HepG2 (cell line): ENCODE measurements at regions not wholly inside any gene's neighbourhood (a gene's known extent, or its start where the extent isn't known, plus 50 kb on each side); places are given as distances from the start of the nearest gene placed in this dataset.

Source experiments
- ATAC-seq: fragments of 200-7000 bp; cut with Tn5 transposase; 3 replicates; pipeline ENCODE4 v1.9.1; 2020; ENCODE audit warnings: mild to moderate bottlenecking, moderate library complexity
- BruUV-seq: library from RNA; stranded (reverse); fragments of 400-500 nt; replicated peaks from 2 replicates; lab custom pipeline; 2021; lab: Mats Ljungman, UMichigan
- CTCF ChIA-PET: fragments of 300-600 bp; formaldehyde crosslinking; extraction: SDS; loops from one replicate; lab custom pipeline; 2021; ENCODE audit warnings: low total read pairs, inconsistent platforms, low intra/inter-chr PET ratio; lab: Yijun Ruan, JAX
- POLR2A ChIA-PET: fragments of 350-600 bp; sonication (Branson Sonifier 250); formaldehyde crosslinking; loops from one replicate; lab custom pipeline; 2020; ENCODE audit warnings: antibody characterized with exemption, inconsistent platforms; lab: Yijun Ruan, JAX
- DNase-seq: peaks from one replicate; pipeline ENCODE4 v3.0.0-alpha.2; 2015; ENCODE audit warnings: low spot score
- FAIRE-seq: peaks from 3 replicates; lab custom pipeline; 2011; peaks lifted over from hg19 to GRCh38; lab: Jason Lieb, UNC
- H2AFZ ChIP-seq: one replicate; pipeline ENCODE4 v1.6.1; 2011; ENCODE audit warnings: low read length, inconsistent platforms
- H3K27ac ChIP-seq: fragments of 300-600 bp; 3 replicates; pipeline ENCODE4 v1.8.0; 2011; ENCODE audit warnings: mixed run types, mild to moderate bottlenecking, mixed read lengths, low read length, inconsistent platforms; ENCODE audit not compliant: insufficient read depth; ENCODE audit errors: extremely low read length
- H3K27me3 ChIP-seq, 2 experiments: fragments of 200-600 bp in 1 of 2; 2 replicates in 1 of 2; 3 replicates in 1 of 2; pipeline versions ENCODE4 v1.6.0 to v1.8.0; 2011; ENCODE audit warnings: low read length in 2 of 2, mild to moderate bottlenecking in 2 of 2, moderate library complexity in 2 of 2, inconsistent platforms in 1 of 2; ENCODE audit not compliant: insufficient read depth in 2 of 2, control insufficient read depth in 1 of 2
- H3K36me3 ChIP-seq, 2 experiments: fragments of 200-600 bp in 1 of 2; replicated peaks in 1 of 2; 2 replicates in 1 of 2; 3 replicates in 1 of 2; pipeline versions ENCODE4 v1.5.1 to v1.8.0; 2011; ENCODE audit warnings: low read length in 2 of 2, inconsistent platforms in 1 of 2; ENCODE audit not compliant: insufficient read depth in 2 of 2, control insufficient read depth in 1 of 2
- H3K4me1 ChIP-seq: 2 replicates; pipeline ENCODE4 v1.5.1; 2012; ENCODE audit warnings: low read length, inconsistent platforms; ENCODE audit not compliant: insufficient read depth
- H3K4me2 ChIP-seq: 2 replicates; pipeline ENCODE4 v1.6.0; 2011; ENCODE audit warnings: low read depth, low read length, inconsistent platforms
- H3K4me3 ChIP-seq, 3 experiments: fragments of 200-600 bp in 1 of 3; sonication (generic), shearing (Covaris generic) in 1 of 3; replicated peaks in 1 of 3; 2 replicates each; pipeline ENCODE4 v1.5.1; 2011 to 2016; ENCODE audit warnings: low read length in 3 of 3, inconsistent platforms in 2 of 3, low read depth in 2 of 3, mild to moderate bottlenecking in 2 of 3, control low read depth in 1 of 3, mixed read lengths in 1 of 3; ENCODE audit not compliant: insufficient read depth in 1 of 3
- H3K79me2 ChIP-seq: one replicate; pipeline ENCODE4 v1.6.1; 2011; ENCODE audit warnings: low read length, inconsistent platforms; ENCODE audit not compliant: insufficient read depth
- H3K9ac ChIP-seq: 2 replicates; pipeline ENCODE4 v1.6.0; 2011; ENCODE audit warnings: mild to moderate bottlenecking, low read depth, low read length, inconsistent platforms; ENCODE audit not compliant: insufficient read depth
- H3K9me3 ChIP-seq: 2 replicates; pipeline ENCODE4 v1.5.1; 2012; ENCODE audit warnings: mild to moderate bottlenecking, low read length
- H4K20me1 ChIP-seq: 2 replicates; pipeline ENCODE4 v1.6.0; 2011; ENCODE audit warnings: inconsistent platforms, mild to moderate bottlenecking, low read length, moderate library complexity; ENCODE audit not compliant: insufficient read depth
- ARNT ChIP-seq: fragments of 450-650 bp; IDR thresholded peaks from 2 replicates; pipeline ENCODE4 v1.6.1; 2017
- BCL3 ChIP-seq: sonication (generic); formaldehyde crosslinking; IDR thresholded peaks from 2 replicates; pipeline ENCODE4 v1.5.1; 2020; ENCODE audit warnings: mild to moderate bottlenecking, missing genetic modification reagents, moderate library complexity
- MTA1 ChIP-seq: sonication (generic); formaldehyde crosslinking; IDR thresholded peaks from 2 replicates; pipeline ENCODE4 v1.4.0; 2020; ENCODE audit warnings: missing genetic modification reagents, mild to moderate bottlenecking, borderline replicate concordance
- NFAT5 ChIP-seq: sonication (generic); formaldehyde crosslinking; IDR thresholded peaks from 2 replicates; pipeline ENCODE4 v1.4.0; 2020; ENCODE audit warnings: missing genetic modification reagents
- NFE2L1 ChIP-seq: sonication (generic); formaldehyde crosslinking; IDR thresholded peaks from 2 replicates; pipeline ENCODE4 v1.4.0; 2020; ENCODE audit warnings: missing genetic modification reagents, mild to moderate bottlenecking, borderline replicate concordance
- YEATS4 ChIP-seq: sonication (generic); formaldehyde crosslinking; IDR thresholded peaks from 2 replicates; pipeline ENCODE4 v1.4.0; 2020; ENCODE audit warnings: missing genetic modification reagents, borderline replicate concordance
- ZFP1 ChIP-seq: IDR thresholded peaks from 2 replicates; pipeline ENCODE4 v1.6.1; 2016
- ZNF234 ChIP-seq: sonication (generic); formaldehyde crosslinking; conservative IDR thresholded peaks from 2 replicates; pipeline ENCODE4 v1.5.1; 2020; ENCODE audit warnings: mild to moderate bottlenecking, missing genetic modification reagents
- ZNF441 ChIP-seq: sonication (generic); formaldehyde crosslinking; IDR thresholded peaks from 2 replicates; pipeline ENCODE4 v1.7.0; 2021; ENCODE audit warnings: missing genetic modification reagents, borderline replicate concordance
- ZNF629 ChIP-seq: sonication (generic); formaldehyde crosslinking; conservative IDR thresholded peaks from 2 replicates; pipeline ENCODE4 v1.5.0; 2020; ENCODE audit warnings: missing genetic modification reagents
- ZNF768 ChIP-seq: sonication (generic); formaldehyde crosslinking; IDR thresholded peaks from 2 replicates; pipeline ENCODE4 v1.4.0; 2020; ENCODE audit warnings: missing genetic modification reagents
- WGBS: methylation state at CpG from one replicate; pipeline ENCODE4 v1.1.6; 2017; ENCODE audit warnings: low lambda C conversion rate; 5-methylcytosine and 5-hydroxymethylcytosine counted together
- in situ Hi-C: cut with HindIII; loops from 2 replicates; pipeline ENCODE4 v1.10.0; 2017; ENCODE audit warnings: low pct_unique_long_range_greater_than_20kb; ENCODE audit not compliant: extremely low pct_ligation_motif_present
- intact Hi-C: fragments of 100-400 bp; cut with micrococcal nuclease; formaldehyde crosslinking; loops from one replicate; pipeline ENCODE4 v1.10.0; 2022; ENCODE audit not compliant: unreplicated experiment

DNA sequence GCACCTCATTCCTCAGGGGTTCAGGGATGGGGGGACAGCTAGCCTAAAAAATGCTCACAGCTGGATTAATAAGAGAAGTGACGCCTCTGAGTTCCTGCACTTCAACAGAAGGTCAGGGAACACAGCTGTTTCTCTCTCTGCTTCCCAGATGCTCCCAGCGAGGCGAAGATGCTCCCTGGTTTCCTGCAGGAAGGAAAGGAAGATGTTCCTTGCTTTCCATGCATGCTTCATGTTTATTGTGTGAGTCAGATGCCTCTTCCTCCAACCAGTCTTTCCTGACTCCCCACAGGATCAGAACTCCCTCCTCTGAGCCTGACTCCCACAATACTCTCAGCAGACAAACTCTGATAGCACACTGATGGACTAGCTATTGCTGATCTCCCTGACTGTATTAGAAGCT lies 71.9 kb downstream of the MFAP3 start (continued):
- no peak for TF ChIP-seq NFE2L1 (CRISPR knock-in tag)
- TF ChIP-seq, all 625 proteins: peak for 0

DNA sequence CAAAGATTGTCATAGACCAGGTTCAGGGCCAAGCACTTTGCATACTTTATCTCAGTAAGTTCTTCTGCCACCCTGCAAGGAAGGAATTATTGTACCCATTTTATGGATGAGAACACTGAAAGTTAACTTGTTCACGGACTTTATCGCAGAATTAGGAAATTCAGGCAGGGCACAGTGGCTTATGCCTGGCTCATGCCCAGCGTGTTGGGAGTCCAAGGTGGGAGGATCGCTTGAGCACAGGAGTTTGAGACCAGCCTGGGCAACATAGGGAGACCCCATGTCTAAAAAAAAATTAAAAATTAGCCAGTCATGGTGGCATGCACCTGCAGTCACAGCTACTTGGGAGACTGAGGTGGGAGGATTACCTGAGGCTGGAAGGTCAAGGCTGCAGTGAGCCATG lies 72.4 kb downstream of the MFAP3 start:
- Histone ChIP-seq H3K4me3 (no peak overlapping the region), H2AFZ (no peak overlapping the region), H3K36me3 (no peaks in the 10 kb centered on the region), H3K79me2 (no peaks in the 10 kb centered on the region), H3K27me3 (peaks cover 0 to 5% of the 10 kb centered on the region in 2 experiments; a peak in 1 of 5 replicates), H3K9ac (no peak overlapping the region), H3K4me1 (no peaks in the 10 kb centered on the region), H3K9me3 (no peaks in the 10 kb centered on the region), H3K27ac (no peak overlapping the region), H3K4me2 (no peak overlapping the region), H4K20me1 (no peaks in the 10 kb centered on the region)
- in situ Hi-C loops (no loop called here), intact Hi-C loops (no loop called here)
- no peak for TF ChIP-seq BCL3 (CRISPR knock-in tag)
- TF ChIP-seq ZNF234 (CRISPR knock-in tag), result no peak
- 0 out of 2 replicates have a peak, but pooled peaks have one; percentile 16 for TF ChIP-seq ZNF629 (CRISPR knock-in tag)
- no peak for TF ChIP-seq YEATS4 (CRISPR knock-in tag)
- DNase-seq (no peak), FAIRE-seq (no peak), ATAC-seq (no peak)
- POLR2A ChIA-PET, result no interaction called here
- CTCF ChIA-PET, result no interaction called here
- no TSS peak for BruUV-seq
- WGBS, result 42% methylated on average over 4 of the region's 4 CpGs

GRCh38 chr5:154112255-154112654 lies 73.5 kb downstream of the MFAP3 start:
- Histone ChIP-seq H3K4me2 (no peak overlapping the region), H3K27me3 (peaks cover 0 to 5% of the 10 kb centered on the region in 2 experiments; a peak in 1 of 5 replicates), H3K27ac (no peak overlapping the region), H3K36me3 (no peaks in the 10 kb centered on the region), H3K4me3 (no peak overlapping the region), H2AFZ (no peak overlapping the region), H3K4me1 (no peaks in the 10 kb centered on the region), H4K20me1 (no peaks in the 10 kb centered on the region), H3K79me2 (no peaks in the 10 kb centered on the region), H3K9me3 (no peaks in the 10 kb centered on the region), H3K9ac (no peak overlapping the region)
- ATAC-seq, result no peak
- intact Hi-C loops (no loop called here), in situ Hi-C loops (no loop called here)
- no TSS peak for BruUV-seq
- CTCF ChIA-PET, result no interaction called here
- DNase-seq, result no peak
- FAIRE-seq, result no peak
- POLR2A ChIA-PET, result no interaction called here
- no peak for TF ChIP-seq NFAT5 (CRISPR knock-in tag)
- no peak for TF ChIP-seq ARNT
- TF ChIP-seq ZNF441 (CRISPR knock-in tag), result no peak
- no peak for TF ChIP-seq ZFP1
- TF ChIP-seq ZNF768, result no peak
- no peak for TF ChIP-seq MTA1 (CRISPR knock-in tag)
